HUES48 (cell line): ENCODE measurements at regions not wholly inside any gene's neighbourhood (a gene's known extent, or its start where the extent isn't known, plus 50 kb on each side); places are given as distances from the start of the nearest gene placed in this dataset.

ENCODE experiments used
- H3K27ac ChIP-seq: one replicate; pipeline ENCODE4 v1.7.0; 2013; ENCODE audit warnings: low read depth, low read length, inconsistent platforms
- H3K27me3 ChIP-seq: 2 replicates; pipeline ENCODE4 v1.6.1; 2013; ENCODE audit warnings: mild to moderate bottlenecking, low read length; ENCODE audit not compliant: control insufficient read depth, insufficient read depth
- H3K36me3 ChIP-seq: 2 replicates; pipeline ENCODE4 v1.6.1; 2013; ENCODE audit warnings: low read length; ENCODE audit not compliant: control insufficient read depth, insufficient read depth
- H3K4me1 ChIP-seq: 2 replicates; pipeline ENCODE4 v1.6.1; 2013; ENCODE audit warnings: mild to moderate bottlenecking, low read length; ENCODE audit not compliant: control insufficient read depth, insufficient read depth
- H3K4me3 ChIP-seq: 2 replicates; pipeline ENCODE4 v1.5.1; 2013; ENCODE audit warnings: mild to moderate bottlenecking, low read depth, low read length
- H3K9ac ChIP-seq: 2 replicates; pipeline ENCODE4 v1.6.1; 2013; ENCODE audit warnings: mild to moderate bottlenecking, low read depth, low read length, moderate library complexity
- H3K9me3 ChIP-seq: 2 replicates; pipeline ENCODE4 v1.6.1; 2013; ENCODE audit warnings: low read length; ENCODE audit not compliant: control insufficient read depth, insufficient read depth

GRCh38 chr2:64328756-64329155 is 125.2 kb upstream of the LGALSL start:
- H3K9ac ChIP-seq = no peak overlapping the region
- H3K4me1 ChIP-seq = peaks cover 33% of the 10 kb centered on the region
- no peak overlapping the region for H3K4me3 ChIP-seq
- H3K27me3 ChIP-seq = 0 out of 2 replicates have a peak, but pooled peaks cover 2% of the 10 kb centered on the region
- no peaks in the 10 kb centered on the region for H3K9me3 ChIP-seq
- no peak overlapping the region for H3K27ac ChIP-seq
- no peaks in the 10 kb centered on the region for H3K36me3 ChIP-seq

- H3K27me3 ChIP-seq = no peaks in the 10 kb centered on the region
- H3K4me1 ChIP-seq = peaks cover 33% of the 10 kb centered on the region
- no peaks in the 10 kb centered on the region for H3K9me3 ChIP-seq
- H3K36me3 ChIP-seq = no peaks in the 10 kb centered on the region
- no peak overlapping the region for H3K27ac ChIP-seq
- H3K4me3 ChIP-seq = no peak overlapping the region
- no peak overlapping the region for H3K9ac ChIP-seq
These were observed 124.1 kb upstream of the LGALSL start for GRCh38 chr2:64329848-64330247.

- Histone ChIP-seq H3K36me3 (no peaks in the 10 kb centered on the region), H3K27me3 (no peaks in the 10 kb centered on the region), H3K4me3 (no peak overlapping the region), H3K9ac (no peak overlapping the region), H3K4me1 (peaks cover 33% of the 10 kb centered on the region), H3K9me3 (no peaks in the 10 kb centered on the region), H3K27ac (peak overlapping the region; percentile 55)
These were observed 123.5 kb upstream of the LGALSL start for GRCh38 chr2:64330281-64331113.

GRCh38 chr2:64331114-64331645 is 122.8 kb upstream of the LGALSL start:
- Histone ChIP-seq H3K4me1 (peaks cover 33% of the 10 kb centered on the region), H3K27me3 (no peaks in the 10 kb centered on the region), H3K27ac (peak overlapping the region; percentile 55), H3K36me3 (no peaks in the 10 kb centered on the region), H3K4me3 (peak overlapping the region; percentile 10; the same call in 1 of the 2 replicates), H3K9ac (no peak overlapping the region), H3K9me3 (no peaks in the 10 kb centered on the region)

GRCh38 chr2:64331849-64332699 is 121.9 kb upstream of the LGALSL start:
- H3K4me3 ChIP-seq = peak overlapping the region; percentile 10; the same call in 1 of the 2 replicates
- H3K9ac ChIP-seq = no peak overlapping the region
- peaks cover 32% of the 10 kb centered on the region for H3K4me1 ChIP-seq
- H3K27me3 ChIP-seq = no peaks in the 10 kb centered on the region
- H3K27ac ChIP-seq = no peak overlapping the region
- no peaks in the 10 kb centered on the region for H3K36me3 ChIP-seq
- H3K9me3 ChIP-seq = no peaks in the 10 kb centered on the region

GRCh38 chr2:64336171-64336570 is 117.8 kb upstream of the LGALSL start:
- H3K36me3 ChIP-seq = no peaks in the 10 kb centered on the region
- H3K4me3 ChIP-seq = no peak overlapping the region
- H3K27ac ChIP-seq = no peak overlapping the region
- no peaks in the 10 kb centered on the region for H3K9me3 ChIP-seq
- H3K4me1 ChIP-seq = peaks cover 17% of the 10 kb centered on the region
- H3K9ac ChIP-seq = no peak overlapping the region
- no peaks in the 10 kb centered on the region for H3K27me3 ChIP-seq

- no peak overlapping the region for H3K27ac ChIP-seq
- H3K9me3 ChIP-seq = no peaks in the 10 kb centered on the region
- H3K27me3 ChIP-seq = no peaks in the 10 kb centered on the region
- no peak overlapping the region for H3K9ac ChIP-seq
- peaks cover 8% of the 10 kb centered on the region for H3K4me1 ChIP-seq
- no peak overlapping the region for H3K4me3 ChIP-seq
- H3K36me3 ChIP-seq = no peaks in the 10 kb centered on the region
These were observed 116.6 kb upstream of the LGALSL start for GRCh38 chr2:64337314-64337713.

GRCh38 chr2:64338108-64338507 is 115.9 kb upstream of the LGALSL start:
- peaks cover 8% of the 10 kb centered on the region for H3K4me1 ChIP-seq
- H3K27ac ChIP-seq = no peak overlapping the region
- no peak overlapping the region for H3K9ac ChIP-seq
- H3K36me3 ChIP-seq = no peaks in the 10 kb centered on the region
- no peak overlapping the region for H3K4me3 ChIP-seq
- no peaks in the 10 kb centered on the region for H3K9me3 ChIP-seq
- no peaks in the 10 kb centered on the region for H3K27me3 ChIP-seq

- H3K27ac ChIP-seq = no peak overlapping the region
- H3K4me3 ChIP-seq = no peak overlapping the region
- no peaks in the 10 kb centered on the region for H3K36me3 ChIP-seq
- H3K9ac ChIP-seq = no peak overlapping the region
- no peaks in the 10 kb centered on the region for H3K27me3 ChIP-seq
- peaks cover 8% of the 10 kb centered on the region for H3K4me1 ChIP-seq
- H3K9me3 ChIP-seq = no peaks in the 10 kb centered on the region
These were observed 115.0 kb upstream of the LGALSL start for GRCh38 chr2:64338910-64339500.

- no peaks in the 10 kb centered on the region for H3K36me3 ChIP-seq
- H3K9me3 ChIP-seq = no peaks in the 10 kb centered on the region
- no peak overlapping the region for H3K27ac ChIP-seq
- no peak overlapping the region for H3K9ac ChIP-seq
- peaks cover 13% of the 10 kb centered on the region for H3K4me1 ChIP-seq
- no peaks in the 10 kb centered on the region for H3K27me3 ChIP-seq
- H3K4me3 ChIP-seq = no peak overlapping the region
These were observed 112.5 kb upstream of the LGALSL start for GRCh38 chr2:64341461-64341860.
